Glutamatergic neuron (in vitro differentiated cells): ENCODE measurements at regions not wholly inside any gene's neighbourhood (a gene's known extent, or its start where the extent isn't known, plus 50 kb on each side); places are given as distances from the start of the nearest gene placed in this dataset.

Source experiments
- DNase-seq: peaks from one replicate; pipeline ENCODE4 v3.0.0; 2022
- H3K27ac Mint-ChIP-seq: one replicate; pipeline ENCODE4 v1.8.0; 2020; ENCODE audit warnings: mild to moderate bottlenecking, mixed read lengths, inconsistent platforms; ENCODE audit not compliant: unreplicated experiment
- H3K27me3 Mint-ChIP-seq: one replicate; pipeline ENCODE4 v1.8.0; 2020; ENCODE audit warnings: mild to moderate bottlenecking, moderate library complexity, mixed read lengths, inconsistent platforms; ENCODE audit not compliant: unreplicated experiment
- H3K36me3 Mint-ChIP-seq: one replicate; pipeline ENCODE4 v1.8.0; 2020; ENCODE audit warnings: mild to moderate bottlenecking, mixed read lengths, inconsistent platforms; ENCODE audit not compliant: unreplicated experiment
- H3K4me1 Mint-ChIP-seq: one replicate; pipeline ENCODE4 v1.8.0; 2020; ENCODE audit warnings: mild to moderate bottlenecking, low read depth, mixed read lengths, inconsistent platforms; ENCODE audit not compliant: unreplicated experiment
- H3K4me3 Mint-ChIP-seq: one replicate; pipeline ENCODE4 v1.8.0; 2020; ENCODE audit warnings: mild to moderate bottlenecking, mixed read lengths, inconsistent platforms; ENCODE audit not compliant: unreplicated experiment
- H3K9me3 Mint-ChIP-seq: one replicate; pipeline ENCODE4 v1.8.0; 2020; ENCODE audit warnings: mild to moderate bottlenecking, moderate library complexity, mixed read lengths, inconsistent platforms; ENCODE audit not compliant: unreplicated experiment
- CTCF ChIP-seq: fragments of 200-600 bp; sonication (generic); IDR thresholded peaks from one replicate; pipeline ENCODE4 v1.5.0; 2021; ENCODE audit not compliant: partially characterized antibody, unreplicated experiment

- Mint-ChIP-seq H3K9me3 (no peaks in the 10 kb centered on the region), H3K36me3 (no peaks in the 10 kb centered on the region), H3K27me3 (no peaks in the 10 kb centered on the region), H3K27ac (no peak overlapping the region), H3K4me3 (no peak overlapping the region), H3K4me1 (peaks cover 2% of the 10 kb centered on the region)
- TF ChIP-seq CTCF: no peak
- DNase-seq: no peak
Measured at GRCh38 chr5:103904651-103905050, 342.1 kb upstream of the NUDT12 start.

GRCh38 chr5:103902893-103903292, 340.3 kb upstream of the NUDT12 start:
- no peaks in the 10 kb centered on the region for H3K9me3 Mint-ChIP-seq
- TF ChIP-seq CTCF: no peak
- no peak overlapping the region for H3K4me3 Mint-ChIP-seq
- H3K4me1 Mint-ChIP-seq: no peaks in the 10 kb centered on the region
- H3K27ac Mint-ChIP-seq: no peak overlapping the region
- DNase-seq: no peak
- no peaks in the 10 kb centered on the region for H3K27me3 Mint-ChIP-seq
- no peaks in the 10 kb centered on the region for H3K36me3 Mint-ChIP-seq

- Mint-ChIP-seq H3K4me1 (no peaks in the 10 kb centered on the region), H3K36me3 (no peaks in the 10 kb centered on the region), H3K9me3 (no peaks in the 10 kb centered on the region), H3K27me3 (no peaks in the 10 kb centered on the region), H3K4me3 (no peak overlapping the region), H3K27ac (no peak overlapping the region)
- no peak for TF ChIP-seq CTCF
- DNase-seq: no peak
Measured at GRCh38 chr5:103901885-103902284, 339.3 kb upstream of the NUDT12 start.

DNA sequence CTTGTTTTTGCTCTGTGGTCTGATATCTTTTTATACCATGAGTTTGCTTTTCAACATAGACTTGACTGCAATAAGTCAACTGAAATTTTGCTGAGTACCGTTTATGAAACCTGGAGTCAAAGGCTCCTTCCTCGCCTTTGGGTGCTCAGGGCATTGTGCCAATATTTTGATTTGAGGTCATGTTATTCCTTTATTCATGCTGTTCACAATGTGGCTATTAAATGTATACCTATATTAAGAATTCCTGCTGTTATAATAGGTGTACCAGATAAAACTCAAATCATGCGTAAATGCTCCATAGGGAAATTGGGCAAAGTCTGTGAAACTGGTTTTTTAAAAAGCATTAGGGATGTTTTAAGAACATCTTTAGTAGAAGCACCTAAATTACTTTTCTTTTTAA, 334.0 kb upstream of the NUDT12 start:
- H3K4me3 Mint-ChIP-seq: no peak overlapping the region
- H3K36me3 Mint-ChIP-seq: no peaks in the 10 kb centered on the region
- no peak for TF ChIP-seq CTCF
- no peaks in the 10 kb centered on the region for H3K9me3 Mint-ChIP-seq
- no peaks in the 10 kb centered on the region for H3K27me3 Mint-ChIP-seq
- no peak overlapping the region for H3K27ac Mint-ChIP-seq
- H3K4me1 Mint-ChIP-seq: peaks cover 3% of the 10 kb centered on the region
- no peak for DNase-seq

- no peaks in the 10 kb centered on the region for H3K9me3 Mint-ChIP-seq
- no peak overlapping the region for H3K4me3 Mint-ChIP-seq
- H3K27ac Mint-ChIP-seq: no peak overlapping the region
- TF ChIP-seq CTCF: no peak
- no peak for DNase-seq
- no peaks in the 10 kb centered on the region for H3K27me3 Mint-ChIP-seq
- H3K36me3 Mint-ChIP-seq: no peaks in the 10 kb centered on the region
- peaks cover 3% of the 10 kb centered on the region for H3K4me1 Mint-ChIP-seq
Measured at GRCh38 chr5:103895738-103896137, 333.1 kb upstream of the NUDT12 start.
